IMR-90 (cell line): ENCODE measurements at regions not wholly inside any gene's neighbourhood (a gene's known extent, or its start where the extent isn't known, plus 50 kb on each side); places are given as distances from the start of the nearest gene placed in this dataset.

Experiments
- BHLHE40 ChIP-seq: fragments of 150-350 bp; IDR thresholded peaks from 2 replicates; pipeline ENCODE4 v1.6.1; 2016; ENCODE audit warnings: mild to moderate bottlenecking, low read depth, low read length
- CEBPB ChIP-seq: IDR thresholded peaks from 2 replicates; pipeline ENCODE4 v1.6.1; 2012; ENCODE audit warnings: low read depth, low read length, improper control_type of control experiment
- CHD1 ChIP-seq: IDR thresholded peaks from 2 replicates; pipeline ENCODE4 v1.6.1; 2012; ENCODE audit warnings: low read depth, low read length, improper control_type of control experiment
- MAFK ChIP-seq: IDR thresholded peaks from 2 replicates; pipeline ENCODE4 v1.6.1; 2012; ENCODE audit warnings: low read depth, low read length, improper control_type of control experiment
- MAZ ChIP-seq: IDR thresholded peaks from 2 replicates; pipeline ENCODE4 v1.6.1; 2012; ENCODE audit warnings: low read depth, mild to moderate bottlenecking, low read length, improper control_type of control experiment, moderate library complexity, borderline replicate concordance
- NFE2L2 ChIP-seq: fragments of 150-350 bp; IDR thresholded peaks from 2 replicates; pipeline ENCODE4 v1.6.1; 2016; ENCODE audit warnings: low read depth, mild to moderate bottlenecking, low read length
- POLR2A ChIP-seq: IDR thresholded peaks from 2 replicates; pipeline ENCODE4 v1.6.1; 2012; ENCODE audit warnings: mild to moderate bottlenecking, low read depth, low read length
- RAD21 ChIP-seq: IDR thresholded peaks from 2 replicates; pipeline ENCODE4 v1.6.1; 2012; ENCODE audit warnings: low read length, improper control_type of control experiment
- RCOR1 ChIP-seq: IDR thresholded peaks from 2 replicates; pipeline ENCODE4 v1.6.1; 2012; ENCODE audit warnings: mild to moderate bottlenecking, low read length, improper control_type of control experiment; ENCODE audit not compliant: insufficient replicate concordance
- RFX5 ChIP-seq: IDR thresholded peaks from 2 replicates; pipeline ENCODE4 v1.8.0; 2012; ENCODE audit warnings: low read depth, mild to moderate bottlenecking, low read length, moderate library complexity
- SMC3 ChIP-seq: fragments of 150-350 bp; IDR thresholded peaks from 2 replicates; pipeline ENCODE4 v1.6.1; 2016; ENCODE audit warnings: low read depth, mild to moderate bottlenecking, antibody characterized with exemption, low read length, moderate library complexity
- TF ChIP-seq, protein P1 (sequence below): conservative IDR thresholded peaks from 2 replicates; pipeline ENCODE4 v1.5.1; 2012; ENCODE audit warnings: mild to moderate bottlenecking, low read depth, low read length, improper control_type of control experiment
- TF ChIP-seq, protein P2 (sequence below): fragments of 150-350 bp; IDR thresholded peaks from 2 replicates; pipeline ENCODE4 v1.6.1; 2017; ENCODE audit warnings: mild to moderate bottlenecking, antibody characterized with exemption, low read length, low read depth

DNA sequence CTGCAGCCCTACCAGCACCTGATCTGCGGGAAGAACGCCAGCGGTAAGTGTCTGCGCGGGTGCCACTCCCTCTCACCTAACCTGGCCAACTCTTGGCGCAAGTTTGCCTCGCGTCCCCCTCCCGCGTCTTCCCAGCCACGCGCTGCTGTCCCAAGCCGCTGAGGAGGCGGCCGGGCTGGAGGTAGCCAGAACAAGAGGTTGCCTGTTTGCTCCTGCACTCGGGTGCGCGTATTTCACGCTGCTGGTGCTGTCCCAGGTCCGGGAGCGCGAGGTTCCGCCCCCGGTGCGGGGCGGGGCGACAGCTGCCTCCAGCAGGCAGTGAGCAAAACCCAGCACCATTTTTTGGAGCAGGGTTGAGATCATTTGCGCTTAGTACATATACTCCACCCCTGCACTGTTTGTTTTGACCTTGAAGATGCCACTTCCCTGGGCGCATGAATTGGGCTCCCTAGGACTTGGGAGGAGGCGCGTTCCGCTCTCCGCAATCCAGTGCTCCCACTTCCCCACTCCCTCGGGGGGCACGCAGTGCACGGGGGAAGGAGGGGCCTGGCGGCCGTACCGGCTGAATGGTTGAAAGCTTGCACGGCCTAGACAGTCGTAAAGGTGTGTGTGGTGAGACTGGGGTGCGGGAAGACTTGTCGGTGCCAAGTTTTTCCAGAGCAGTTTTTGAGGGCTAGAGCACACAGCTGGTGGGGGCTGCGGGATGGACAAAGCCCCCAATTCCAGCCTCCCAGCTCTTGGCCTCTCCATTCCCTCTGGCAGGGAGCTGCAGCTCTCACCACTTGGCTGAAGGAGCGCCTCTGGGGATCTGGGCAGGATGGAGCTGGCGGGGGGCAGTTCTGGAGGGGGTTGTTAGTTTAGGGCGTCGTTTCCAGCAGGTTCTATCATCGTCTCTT lies 226.9 kb upstream of the CRY1 start:
- TF ChIP-seq, protein P1, sequence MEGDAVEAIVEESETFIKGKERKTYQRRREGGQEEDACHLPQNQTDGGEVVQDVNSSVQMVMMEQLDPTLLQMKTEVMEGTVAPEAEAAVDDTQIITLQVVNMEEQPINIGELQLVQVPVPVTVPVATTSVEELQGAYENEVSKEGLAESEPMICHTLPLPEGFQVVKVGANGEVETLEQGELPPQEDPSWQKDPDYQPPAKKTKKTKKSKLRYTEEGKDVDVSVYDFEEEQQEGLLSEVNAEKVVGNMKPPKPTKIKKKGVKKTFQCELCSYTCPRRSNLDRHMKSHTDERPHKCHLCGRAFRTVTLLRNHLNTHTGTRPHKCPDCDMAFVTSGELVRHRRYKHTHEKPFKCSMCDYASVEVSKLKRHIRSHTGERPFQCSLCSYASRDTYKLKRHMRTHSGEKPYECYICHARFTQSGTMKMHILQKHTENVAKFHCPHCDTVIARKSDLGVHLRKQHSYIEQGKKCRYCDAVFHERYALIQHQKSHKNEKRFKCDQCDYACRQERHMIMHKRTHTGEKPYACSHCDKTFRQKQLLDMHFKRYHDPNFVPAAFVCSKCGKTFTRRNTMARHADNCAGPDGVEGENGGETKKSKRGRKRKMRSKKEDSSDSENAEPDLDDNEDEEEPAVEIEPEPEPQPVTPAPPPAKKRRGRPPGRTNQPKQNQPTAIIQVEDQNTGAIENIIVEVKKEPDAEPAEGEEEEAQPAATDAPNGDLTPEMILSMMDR: no peak
- TF ChIP-seq MAZ (no peak), POLR2A (no peak), CHD1 (no peak), RFX5 (no peak), CEBPB (no peak), RAD21 (no peak), BHLHE40 (no peak), NFE2L2 (no peak), SMC3 (no peak), MAFK (no peak), RCOR1 (no peak)
- TF ChIP-seq, protein P2, sequence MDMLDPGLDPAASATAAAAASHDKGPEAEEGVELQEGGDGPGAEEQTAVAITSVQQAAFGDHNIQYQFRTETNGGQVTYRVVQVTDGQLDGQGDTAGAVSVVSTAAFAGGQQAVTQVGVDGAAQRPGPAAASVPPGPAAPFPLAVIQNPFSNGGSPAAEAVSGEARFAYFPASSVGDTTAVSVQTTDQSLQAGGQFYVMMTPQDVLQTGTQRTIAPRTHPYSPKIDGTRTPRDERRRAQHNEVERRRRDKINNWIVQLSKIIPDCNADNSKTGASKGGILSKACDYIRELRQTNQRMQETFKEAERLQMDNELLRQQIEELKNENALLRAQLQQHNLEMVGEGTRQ: no peak
